ENCODE measurements at regions not wholly inside any gene's neighbourhood (a gene's known extent, or its start where the extent isn't known, plus 50 kb on each side); places are given as distances from the start of the nearest gene placed in this dataset.

GRCh38 chr5:175582697-175583096 is 75.2 kb upstream of the HRH2 start:
- no peak for TF ChIP-seq CTCF (IDR thresholded peaks at IDR 0.05)
- no peak for TF ChIP-seq POLR2A (IDR thresholded peaks at IDR 0.05)

Measured in heart left ventricle (tissue), 13 donors.